ENCODE measurements at regions not wholly inside any gene's neighbourhood (a gene's known extent, or its start where the extent isn't known, plus 50 kb on each side); places are given as distances from the start of the nearest gene placed in this dataset.
"Not testable (repeated sequence)": the region's sequence is repeated elsewhere in the genome, so short reads cannot be mapped to it uniquely, and the experiment has no call there.

- DNase-seq (ENCODE audit: low spot score), result no peak
These were observed 131.0 kb downstream of the SMIM20 start for GRCh38 chr4:26044983-26045382.

DNA sequence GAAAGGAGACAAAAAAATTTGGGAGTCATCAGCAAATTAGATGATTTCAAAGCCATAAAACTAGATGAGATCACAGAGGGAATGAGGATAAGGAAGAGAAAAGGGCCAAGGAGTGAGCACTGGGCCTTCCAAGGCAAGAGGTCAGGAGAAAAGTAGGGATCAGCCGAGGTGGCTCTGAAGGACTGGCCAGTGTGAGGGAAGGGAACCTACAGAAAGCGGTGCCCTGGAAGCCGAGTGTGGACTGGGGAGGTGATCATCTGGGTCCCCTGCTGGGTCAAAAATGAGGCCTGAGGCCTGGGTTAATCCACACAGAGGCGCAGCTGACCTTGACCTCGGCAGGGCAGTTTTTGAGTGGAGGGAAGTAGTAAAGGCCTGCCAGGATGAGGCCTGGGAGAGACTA lies 133.8 kb downstream of the SMIM20 start:
- DNase-seq (ENCODE audit: low spot score), result no peak

DNA sequence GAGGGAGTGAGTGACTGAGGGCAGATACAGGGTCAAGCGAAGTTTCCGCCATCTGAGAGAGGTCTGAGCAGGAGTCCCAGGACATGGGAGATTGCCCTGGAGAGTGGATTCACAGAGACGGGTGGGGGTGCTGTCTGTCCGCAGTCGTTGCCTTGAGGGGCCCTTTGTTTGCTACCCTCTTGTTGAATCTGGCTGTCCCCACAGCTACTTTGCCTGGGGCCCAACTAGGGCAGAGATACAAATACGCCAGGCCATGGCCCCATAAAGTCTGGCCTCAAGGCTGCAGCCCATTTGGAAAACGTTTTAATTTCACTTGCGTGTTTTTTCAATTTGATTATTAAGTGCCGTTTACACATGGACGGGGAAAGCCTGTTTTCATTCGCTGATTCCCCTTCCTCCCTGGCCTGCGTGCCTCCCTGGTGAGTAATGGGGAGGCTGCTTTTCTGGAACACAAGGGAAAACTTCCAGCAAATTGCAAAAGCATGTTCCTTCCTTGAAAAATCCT lies 134.4 kb downstream of the SMIM20 start:
- no peak for DNase-seq (ENCODE audit: low spot score)

DNA sequence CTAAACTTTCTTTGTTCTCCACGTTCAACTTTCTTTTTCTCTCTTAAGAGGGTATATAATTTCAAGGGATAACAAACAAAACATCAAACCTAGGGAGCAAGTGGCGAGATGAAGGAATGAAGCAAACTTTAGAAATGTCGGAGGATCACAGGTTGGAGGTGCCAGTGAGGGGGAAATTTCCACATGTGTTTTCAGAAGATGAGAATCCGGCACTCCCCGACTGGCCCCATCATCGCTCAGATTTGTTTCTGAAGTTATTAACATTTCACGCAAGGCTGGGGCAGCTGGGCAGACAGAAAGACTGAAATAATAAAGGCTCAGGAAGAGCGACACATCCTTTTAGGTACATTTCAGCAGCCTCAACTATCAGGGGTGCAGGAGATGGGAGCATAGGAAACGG lies 134.9 kb downstream of the SMIM20 start:
- DNase-seq (ENCODE audit: low spot score), result no peak

- DNase-seq (ENCODE audit: low spot score), result no peak
These were observed 135.4 kb downstream of the SMIM20 start for GRCh38 chr4:26049447-26049846.

DNA sequence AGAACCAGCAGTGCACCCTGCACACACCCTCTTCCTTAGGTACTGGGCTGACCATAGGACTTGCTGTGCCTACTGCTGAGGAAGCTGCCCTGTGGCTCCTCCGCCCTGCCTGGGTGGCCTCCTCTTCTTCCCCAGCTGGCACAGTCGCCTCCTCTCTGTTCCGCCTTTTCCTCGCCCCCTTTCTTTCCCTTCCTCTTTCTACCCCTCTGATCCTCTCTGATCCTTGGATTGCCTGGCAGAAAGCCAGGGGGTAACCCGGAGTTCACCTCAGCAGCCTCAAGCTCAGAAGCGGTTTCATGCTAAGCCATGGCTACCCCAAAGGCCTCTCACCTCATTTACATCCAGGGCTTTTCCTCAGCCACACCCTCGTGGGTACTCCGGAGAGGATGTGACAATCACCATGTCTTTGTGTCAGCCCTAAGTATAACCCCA lies 136.2 kb downstream of the SMIM20 start:
- no peak for DNase-seq (ENCODE audit: low spot score)

DNA sequence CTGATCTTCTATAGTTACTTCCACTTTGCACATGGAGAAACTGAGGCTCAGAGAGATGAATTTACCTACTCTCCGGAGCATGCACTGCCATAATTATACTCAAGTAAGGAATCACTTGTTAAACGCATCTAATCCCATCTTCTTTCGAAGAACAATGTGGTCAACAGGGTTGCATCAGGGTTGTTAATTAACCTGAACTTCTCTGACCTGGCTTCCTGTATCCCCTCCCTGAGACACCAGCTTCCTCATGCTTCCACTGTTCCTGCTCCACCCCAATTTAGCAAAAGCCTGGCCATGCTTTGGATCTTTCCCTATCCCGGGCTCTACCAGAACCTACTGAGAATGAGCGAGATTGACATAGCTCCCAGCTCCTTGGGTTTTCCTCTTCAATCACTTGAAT lies 136.7 kb downstream of the SMIM20 start:
- peak; percentile 55 for DNase-seq (ENCODE audit: low spot score)

DNA sequence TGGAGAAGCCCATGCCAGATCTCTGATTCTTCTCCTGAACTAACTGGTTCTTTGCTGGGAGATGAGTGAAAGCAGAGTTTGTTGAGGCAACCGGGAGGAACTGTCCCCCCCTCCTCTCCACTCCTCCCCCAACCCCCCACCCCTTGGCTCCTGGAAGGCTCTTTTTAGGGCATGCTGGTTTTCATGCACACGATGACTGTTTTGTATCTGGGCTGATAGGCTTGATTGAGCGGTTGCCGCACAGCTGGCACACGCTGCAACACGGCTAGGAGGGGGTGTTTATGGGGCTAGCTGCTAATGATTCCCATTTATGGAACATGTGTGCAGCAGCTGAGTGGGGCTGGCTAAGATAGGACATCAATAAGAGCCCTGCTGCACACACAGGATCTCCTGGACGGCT lies 137.2 kb downstream of the SMIM20 start:
- DNase-seq (ENCODE audit: low spot score), result no peak

DNA sequence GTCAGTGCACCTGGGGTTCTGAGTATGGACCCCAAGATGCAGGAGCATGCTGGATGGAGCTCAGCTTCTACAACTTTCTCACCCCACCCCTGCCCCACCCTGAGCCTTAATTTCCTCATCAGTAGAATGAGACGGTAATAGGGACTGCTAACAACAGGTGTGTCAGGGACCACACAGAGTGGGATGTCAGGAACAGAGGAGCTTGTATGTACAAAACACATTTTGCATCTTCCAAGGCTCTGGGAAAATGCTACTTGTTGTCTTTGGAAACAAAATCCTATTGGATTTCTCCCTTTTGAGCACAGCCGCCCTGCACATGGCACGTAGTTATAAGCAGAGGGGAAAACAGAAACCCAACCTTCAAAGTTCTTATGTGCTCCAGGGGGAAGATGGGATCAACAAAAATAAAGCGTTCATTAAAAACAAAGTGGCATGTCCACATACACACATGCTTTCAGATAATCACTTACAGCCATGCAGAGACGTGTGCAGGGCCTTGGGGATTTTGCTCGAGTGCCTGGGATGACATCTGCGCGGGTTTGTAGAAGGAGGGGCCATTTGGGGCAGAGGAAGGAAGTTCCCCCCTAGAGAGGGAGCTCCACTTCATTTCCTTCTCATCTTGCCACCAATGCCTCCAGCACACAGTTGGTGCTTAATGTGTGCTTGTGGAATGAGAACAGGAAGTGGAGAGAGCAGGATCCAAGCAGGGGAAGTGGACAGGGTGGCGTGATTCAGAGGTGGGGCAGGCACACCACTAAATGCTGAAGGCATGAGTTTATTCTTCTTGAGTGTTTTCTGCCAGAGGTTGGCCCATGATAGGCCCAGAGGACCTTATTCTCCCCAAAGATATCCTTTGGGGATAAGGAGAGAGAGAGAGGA lies 138.9 kb downstream of the SMIM20 start:
- no peak for DNase-seq (ENCODE audit: low spot score)

- no peak for DNase-seq (ENCODE audit: low spot score)
These were observed 139.7 kb downstream of the SMIM20 start for GRCh38 chr4:26053761-26054160.

DNA sequence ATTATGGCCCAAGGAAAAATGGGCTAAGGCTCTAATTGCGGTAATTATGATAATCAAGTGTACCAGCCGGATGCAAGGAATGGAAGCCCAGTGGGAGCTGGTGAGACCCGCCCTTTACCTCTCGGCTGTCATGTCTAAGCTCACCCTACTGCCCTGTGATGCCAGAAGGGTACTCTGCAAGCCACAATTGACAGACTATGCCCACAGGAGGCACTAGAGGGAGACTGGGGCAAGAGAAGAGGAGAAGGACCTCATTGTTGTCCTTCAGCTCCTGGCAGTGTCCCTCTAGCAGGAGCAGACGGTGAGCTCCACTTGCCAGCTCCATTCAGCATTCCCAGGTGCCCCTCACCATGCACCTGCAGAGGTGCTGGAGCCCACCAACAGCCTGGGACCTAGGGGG lies 141.8 kb downstream of the SMIM20 start:
- no peak for DNase-seq (ENCODE audit: low spot score)

DNA sequence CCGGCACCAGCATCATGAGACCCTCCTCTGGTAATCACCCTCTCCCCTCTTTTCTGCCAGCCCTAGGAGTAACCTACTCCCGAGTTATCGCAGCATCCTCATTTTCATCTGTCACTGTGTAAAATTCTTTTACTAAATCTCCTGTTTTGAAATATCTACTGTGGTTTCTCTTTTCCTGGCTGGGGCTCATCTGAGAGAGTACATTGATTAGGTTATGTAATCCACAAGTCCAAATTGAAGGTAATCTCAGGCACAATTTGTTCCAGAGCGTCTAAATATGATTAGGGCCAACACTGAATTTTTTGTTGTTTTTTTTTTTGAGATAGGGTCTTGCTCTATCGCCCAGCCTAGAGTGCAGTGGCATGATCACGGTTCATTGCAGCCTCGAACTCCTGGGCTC lies 142.4 kb downstream of the SMIM20 start:
- no peak for DNase-seq (ENCODE audit: low spot score)

DNA sequence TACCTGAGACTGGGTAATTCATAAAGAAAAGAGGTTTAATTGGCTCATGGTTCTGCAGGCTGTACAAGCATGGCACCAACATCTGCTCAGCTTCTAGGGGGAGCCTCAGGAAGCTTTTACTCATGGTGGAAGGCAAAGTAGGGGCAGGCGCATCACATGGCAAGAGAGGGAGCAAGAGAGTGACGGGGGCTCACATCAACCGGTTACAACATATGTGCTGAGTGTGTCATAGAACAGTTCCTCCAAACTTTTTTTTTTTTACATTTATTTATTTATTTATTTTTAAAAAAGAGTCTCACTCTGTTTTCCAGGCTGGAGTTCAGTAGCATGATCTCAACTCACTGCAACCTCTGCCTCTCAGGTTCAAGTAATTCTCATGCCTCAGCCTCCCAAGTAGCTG lies 143.8 kb downstream of the SMIM20 start:
- DNase-seq (ENCODE audit: low spot score), result not testable (repeated sequence)

DNA sequence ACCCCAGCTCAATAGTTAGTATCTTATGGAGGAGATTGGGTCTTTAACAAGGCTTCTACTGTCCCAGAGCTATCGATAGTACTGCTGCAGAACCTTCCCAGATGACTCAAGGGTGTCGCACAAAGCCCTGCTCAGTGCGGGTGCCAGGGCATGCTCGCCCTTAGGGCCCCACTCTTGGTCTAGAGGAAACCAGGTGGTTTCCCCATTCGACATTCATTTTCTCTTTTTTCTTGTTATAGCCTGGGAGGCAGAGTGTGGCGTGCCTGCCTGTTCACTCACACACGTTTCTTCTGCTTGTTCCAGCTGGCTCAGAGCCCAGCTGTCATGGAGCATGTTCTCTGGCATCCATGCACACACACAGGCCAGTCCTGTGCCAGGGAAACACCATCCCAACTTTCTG lies 144.5 kb downstream of the SMIM20 start:
- no peak for DNase-seq (ENCODE audit: low spot score)

GRCh38 chr4:26059391-26060154 lies 145.6 kb downstream of the SMIM20 start:
- DNase-seq (ENCODE audit: low spot score), result no peak

DNA sequence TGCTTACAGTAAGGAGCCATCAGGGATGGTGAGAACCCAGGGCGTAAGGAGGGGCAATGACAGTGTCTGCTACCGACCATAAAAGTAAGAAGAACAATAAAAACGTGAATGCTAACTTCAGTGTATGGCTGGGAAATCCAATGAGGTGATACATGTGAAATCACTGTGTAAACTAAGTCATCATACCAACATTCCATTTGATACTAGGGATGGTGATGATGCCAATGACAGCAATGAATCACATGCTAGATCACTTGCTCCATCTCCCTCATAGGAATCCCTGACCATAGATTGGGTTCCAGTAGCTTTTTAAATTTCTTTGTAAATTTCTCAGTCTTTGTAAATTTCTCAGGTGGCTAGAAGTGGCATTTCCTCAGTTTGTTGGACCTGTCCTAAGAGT lies 146.3 kb downstream of the SMIM20 start:
- no peak for DNase-seq (ENCODE audit: low spot score)

DNA sequence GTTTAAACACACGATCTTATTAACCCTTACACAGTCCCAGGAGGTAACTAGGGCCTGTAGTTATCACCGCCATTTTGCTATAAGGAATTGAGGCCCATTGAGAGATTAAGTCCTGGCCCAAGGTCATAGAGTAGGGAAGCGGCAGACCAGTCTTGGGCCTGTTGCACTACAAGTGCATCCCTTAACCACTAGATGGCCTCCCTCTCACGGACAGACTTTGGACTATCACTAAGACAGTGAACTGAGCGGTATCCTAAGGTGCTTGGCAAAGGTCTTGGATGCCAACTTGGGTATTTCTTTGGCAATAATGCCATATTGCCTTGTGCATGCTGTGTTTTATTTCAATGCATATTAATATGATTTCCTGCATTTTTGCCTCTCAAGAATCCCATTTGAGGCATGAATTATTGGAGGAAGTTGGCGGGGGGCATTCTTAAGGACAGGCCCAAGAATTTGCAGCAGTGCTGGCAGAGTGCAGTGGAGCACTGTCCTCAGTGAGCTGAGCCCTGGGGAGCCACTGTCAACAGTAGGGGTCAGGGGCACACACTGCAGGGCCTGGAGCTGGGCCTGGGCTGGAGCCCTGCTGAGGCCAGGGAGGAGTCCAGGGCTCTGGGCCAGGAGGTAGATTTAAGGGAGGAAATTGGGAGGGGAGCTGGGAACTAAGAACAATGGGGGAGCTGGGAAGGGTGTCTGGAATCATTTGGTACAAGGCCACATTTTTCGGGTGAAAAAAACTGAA lies 147.4 kb downstream of the SMIM20 start:
- DNase-seq (ENCODE audit: low spot score), result peak; percentile 76

- DNase-seq (ENCODE audit: low spot score), result no peak
These were observed 148.2 kb downstream of the SMIM20 start for GRCh38 chr4:26062215-26062614.

DNA sequence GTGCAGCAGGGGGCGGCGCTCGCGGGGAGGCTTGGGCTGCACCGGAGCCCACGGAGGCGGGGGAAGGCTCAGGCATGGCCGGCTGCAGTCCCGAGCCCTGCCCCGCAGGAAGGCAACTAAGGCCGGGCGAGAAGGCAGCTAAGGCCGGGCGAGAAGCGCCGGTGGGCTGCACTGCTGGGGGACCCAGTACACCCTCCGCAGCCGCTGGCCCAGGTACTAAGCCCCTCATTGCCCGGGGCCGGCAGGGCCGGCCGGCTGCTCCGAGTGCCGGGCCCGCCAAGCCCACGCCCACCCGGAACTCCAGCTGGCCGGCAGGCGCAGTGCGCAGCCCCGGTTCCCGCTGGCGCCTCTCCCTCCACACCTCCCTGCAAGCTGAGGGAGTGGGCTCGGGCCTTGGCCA lies 150.0 kb downstream of the SMIM20 start:
- DNase-seq (ENCODE audit: low spot score), result not testable (repeated sequence)

GRCh38 chr4:26065833-26066232 lies 151.8 kb downstream of the SMIM20 start:
- no peak for DNase-seq (ENCODE audit: low spot score)

DNA sequence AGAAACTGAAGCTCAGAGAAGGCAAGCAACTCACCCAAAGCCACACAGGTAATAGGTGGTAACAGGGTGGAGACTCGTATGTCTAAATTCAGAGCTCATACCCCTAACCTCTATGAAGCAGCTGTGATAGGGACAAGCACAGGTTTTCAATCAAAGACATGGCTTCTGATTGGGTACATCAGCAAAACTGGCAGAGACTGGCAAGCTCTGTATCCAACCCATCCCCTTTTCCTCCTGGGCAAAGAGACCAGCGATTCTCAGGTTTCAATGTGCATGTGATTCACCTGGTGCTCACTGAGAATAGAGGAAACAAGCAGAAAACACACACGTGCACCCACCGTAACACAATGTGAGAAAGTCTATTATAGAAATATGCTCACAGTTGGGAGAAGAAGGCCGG lies 153.0 kb downstream of the SMIM20 start:
- no peak for DNase-seq (ENCODE audit: low spot score)

- peak; percentile 77 for DNase-seq (ENCODE audit: low spot score)
These were observed 155.2 kb downstream of the SMIM20 start for GRCh38 chr4:26069218-26069617.

All from HuH-7 (cell line).